NCI-H146 (cell line): ENCODE measurements at regions not wholly inside any gene's neighbourhood (a gene's known extent, or its start where the extent isn't known, plus 50 kb on each side); places are given as distances from the start of the nearest gene placed in this dataset.

Source experiments
- DNase-seq: peaks from one replicate; lab custom pipeline; 2025; lab: John Stamatoyannopoulos, UW

GRCh38 chrX:39739585-39739984, 358.2 kb downstream of the BCOR start:
- no peak for DNase-seq

- no peak for DNase-seq
Measured at GRCh38 chrX:39740078-39740477, 357.7 kb downstream of the BCOR start.

- DNase-seq, result no peak
Measured at GRCh38 chrX:39741904-39742303, 355.9 kb downstream of the BCOR start.

- no peak for DNase-seq
Measured at GRCh38 chrX:39745818-39746217, 351.9 kb downstream of the BCOR start.

- no peak for DNase-seq
Measured at GRCh38 chrX:39749135-39749534, 348.6 kb downstream of the BCOR start.

- DNase-seq, result no peak
Measured at GRCh38 chrX:39749728-39750127, 348.0 kb downstream of the BCOR start.

- DNase-seq, result no peak
Measured at GRCh38 chrX:39750256-39750790, 347.4 kb downstream of the BCOR start.

DNA sequence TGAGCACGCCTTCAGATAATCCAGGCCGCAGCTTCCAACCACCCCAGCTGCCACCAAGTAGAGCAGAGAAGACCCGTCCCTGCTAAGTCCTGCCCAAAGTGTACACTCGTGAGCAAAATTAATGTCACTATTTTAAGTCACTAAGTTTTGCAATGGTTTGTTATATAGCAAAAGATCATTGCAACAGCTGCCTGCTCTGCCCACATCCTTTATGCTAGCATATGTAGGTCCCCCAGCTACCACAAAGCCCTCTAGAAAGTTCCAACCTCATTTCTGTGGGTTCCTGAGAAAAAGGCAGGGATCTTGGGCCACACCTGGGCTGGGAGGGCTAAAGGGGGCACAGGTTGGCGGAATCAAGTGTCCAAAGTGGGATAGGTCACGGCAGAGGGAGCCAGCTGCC, 346.9 kb downstream of the BCOR start:
- DNase-seq, result no peak

- DNase-seq, result peak; percentile 27
Measured at GRCh38 chrX:39752815-39753214, 344.9 kb downstream of the BCOR start.

- peak; percentile 37 for DNase-seq
Measured at GRCh38 chrX:39753293-39753996, 344.3 kb downstream of the BCOR start.

DNA sequence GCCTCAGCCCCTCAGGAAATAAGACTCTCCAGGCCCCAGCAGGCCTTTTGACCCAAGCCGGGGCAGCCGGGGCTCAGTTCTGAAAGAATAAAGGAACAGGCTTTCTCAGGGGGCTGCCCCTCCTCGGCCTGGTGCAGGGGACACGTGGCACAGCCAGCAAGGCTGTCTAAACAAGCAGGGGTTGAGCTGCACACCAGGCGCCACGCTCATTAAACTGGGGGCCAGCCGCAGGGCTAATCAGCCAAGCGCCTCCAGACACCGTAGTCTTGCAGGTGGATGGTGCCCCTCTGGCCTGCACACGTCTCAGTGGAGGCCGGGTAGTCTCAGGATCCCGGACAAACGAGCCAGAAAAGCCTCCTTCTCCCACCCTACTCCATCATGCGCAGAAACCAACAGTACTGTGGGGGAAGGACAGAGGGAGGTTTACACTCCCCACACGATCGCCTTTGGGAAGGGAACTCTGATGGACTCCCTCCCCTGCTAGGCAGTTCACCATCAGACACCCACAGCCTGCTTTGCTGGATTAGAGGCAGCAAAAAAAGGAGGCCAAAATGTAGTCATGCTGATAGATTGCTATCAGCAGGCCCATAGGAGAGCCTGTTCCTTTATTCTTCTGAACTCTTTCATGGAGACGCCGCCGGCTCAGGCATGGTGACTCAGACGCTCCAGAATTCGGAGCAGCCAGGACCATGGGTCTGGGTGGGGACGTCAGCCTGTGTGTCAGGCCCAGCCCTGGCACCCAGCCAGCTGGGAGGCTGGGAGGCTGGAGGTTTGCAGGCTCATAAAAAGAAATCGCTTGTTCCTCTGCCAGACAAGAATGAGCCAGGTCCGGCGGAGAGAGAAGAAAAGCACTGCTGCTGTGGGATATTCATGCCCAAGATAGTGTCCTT, 342.4 kb downstream of the BCOR start:
- peak; percentile 76 for DNase-seq

DNA sequence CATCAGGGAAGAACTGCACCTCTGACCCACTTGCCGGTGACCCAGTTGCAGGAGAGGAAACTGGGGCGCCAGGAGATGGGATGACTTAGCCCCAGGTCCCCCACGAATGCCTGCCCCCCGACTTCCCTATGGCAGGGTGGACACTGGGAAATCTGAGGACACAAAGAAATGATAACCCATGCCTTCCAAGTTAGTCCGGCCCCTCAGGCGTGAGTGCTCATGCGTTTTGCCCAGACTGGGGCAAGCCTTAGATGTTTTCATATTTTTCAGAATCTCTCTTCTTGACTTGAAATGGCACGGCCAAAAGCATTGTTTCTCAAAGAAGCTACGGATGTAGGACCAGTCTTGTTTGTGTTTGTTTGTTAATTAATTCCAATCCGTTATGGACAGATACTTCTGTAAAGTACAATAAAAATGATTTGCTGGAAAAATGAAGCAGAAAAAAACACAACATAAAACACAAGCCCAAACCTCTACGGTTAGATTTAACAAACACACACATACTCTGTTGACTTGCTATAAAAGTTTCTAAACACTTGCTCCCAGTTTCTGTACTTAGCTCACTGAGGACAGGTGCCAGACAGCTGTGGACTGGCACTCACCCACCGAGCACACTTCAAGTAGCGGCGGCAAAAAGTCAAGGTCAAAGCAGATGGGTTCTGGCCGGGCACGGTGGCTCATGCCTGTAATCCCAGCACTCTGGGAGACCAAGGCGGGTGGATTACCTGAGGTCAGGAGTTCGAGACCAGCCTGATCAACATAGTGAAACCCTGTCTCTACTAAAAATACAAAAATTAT, 341.5 kb downstream of the BCOR start:
- no peak for DNase-seq

- DNase-seq, result no peak
Measured at GRCh38 chrX:39757971-39758370, 339.8 kb downstream of the BCOR start.

GRCh38 chrX:39758791-39759525, 338.8 kb downstream of the BCOR start:
- DNase-seq, result no peak

DNA sequence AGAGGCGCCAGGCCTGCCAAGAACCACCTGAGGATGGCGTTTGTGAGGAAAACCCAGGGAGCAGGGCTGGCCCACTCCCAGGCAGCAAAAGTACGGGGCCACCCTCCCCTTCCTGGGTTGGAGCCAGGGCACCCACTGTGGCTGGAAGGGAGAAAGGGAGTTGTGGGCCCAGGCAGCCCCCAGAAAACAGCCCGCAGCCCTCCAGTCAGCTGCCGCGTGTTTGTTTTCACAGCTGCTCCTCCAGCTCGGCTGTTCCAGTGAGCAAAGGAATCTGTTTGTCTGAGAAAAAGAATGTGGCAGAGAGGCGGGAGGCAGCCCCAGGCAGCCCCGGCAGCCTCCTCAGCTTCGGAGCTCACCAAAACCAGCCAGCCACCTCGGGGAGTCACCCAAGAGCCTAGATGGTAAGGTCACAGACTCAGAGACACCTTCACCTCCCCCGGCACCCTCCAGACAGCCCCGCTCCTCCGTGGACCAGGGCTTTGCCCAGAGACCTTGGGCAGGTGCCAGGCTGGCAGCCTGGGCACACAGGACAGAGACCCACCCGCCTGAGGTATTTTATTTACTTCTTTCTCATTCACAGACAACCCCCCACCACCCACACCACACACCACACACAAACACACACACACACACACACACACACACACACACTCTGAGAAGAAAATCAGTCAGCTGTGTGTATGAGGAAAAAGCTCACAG, 338.1 kb downstream of the BCOR start:
- DNase-seq, result peak; percentile 46

DNA sequence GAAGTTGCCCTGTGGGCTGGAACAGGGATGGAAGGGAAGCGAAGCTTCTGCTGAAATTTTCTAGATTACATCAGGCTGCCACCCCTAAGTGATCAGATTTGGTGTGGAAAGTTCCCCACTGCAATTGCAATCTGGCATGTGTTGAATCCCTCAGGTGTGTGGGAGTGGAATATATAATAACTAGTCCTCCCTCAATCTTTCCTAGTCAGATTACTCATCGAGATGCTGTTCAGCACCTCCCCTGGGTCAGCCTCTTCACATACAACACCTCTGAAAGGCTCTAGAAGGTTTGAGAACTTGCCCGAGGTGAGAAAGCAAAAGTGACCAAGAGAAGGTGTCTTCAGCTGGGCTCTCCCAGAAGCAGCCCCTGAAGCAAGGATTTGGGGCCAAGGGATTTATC, 336.8 kb downstream of the BCOR start:
- no peak for DNase-seq

DNA sequence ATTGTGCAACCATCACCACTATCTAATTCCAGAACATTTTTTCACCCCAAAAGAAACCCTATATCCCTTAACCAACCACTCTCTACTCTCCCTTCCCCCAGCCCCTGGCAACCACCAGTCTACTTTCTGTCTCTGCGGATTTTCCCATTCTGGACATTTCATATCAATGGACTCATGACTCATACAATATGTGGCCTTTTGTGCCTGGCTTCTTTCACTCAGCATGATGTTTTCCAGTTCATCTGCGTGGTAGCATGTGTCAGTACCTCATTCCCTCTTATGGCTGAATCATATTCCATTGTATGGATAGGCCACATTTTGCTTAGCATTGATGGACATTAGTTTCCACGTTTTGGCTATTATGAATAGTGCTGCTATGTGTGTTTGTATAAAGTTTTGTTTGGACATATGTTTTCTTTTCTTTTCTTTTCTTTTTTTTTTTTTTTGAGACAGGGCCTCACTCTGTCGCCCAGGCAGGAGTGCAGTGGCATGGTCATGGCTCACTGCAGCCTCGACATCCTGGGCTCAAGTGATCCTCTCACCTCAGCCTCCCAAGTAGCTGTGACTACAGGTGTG, 335.4 kb downstream of the BCOR start:
- peak; percentile 11 for DNase-seq

GRCh38 chrX:39764441-39764914, 333.3 kb downstream of the BCOR start:
- DNase-seq, result peak; percentile 94

- no peak for DNase-seq
Measured at GRCh38 chrX:39765327-39765726, 332.4 kb downstream of the BCOR start.

- DNase-seq, result no peak
Measured at GRCh38 chrX:39766085-39766726, 331.6 kb downstream of the BCOR start.
